RKO (cell line): ENCODE measurements at regions not wholly inside any gene's neighbourhood (a gene's known extent, or its start where the extent isn't known, plus 50 kb on each side); places are given as distances from the start of the nearest gene placed in this dataset.

Source experiments
- DNase-seq: peaks from one replicate; pipeline ENCODE4 v3.0.0-alpha.2; 2016; ENCODE audit warnings: low spot score

GRCh38 chr13:59546178-59546577 lies 617.5 kb downstream of the DIAPH3 start:
- no peak for DNase-seq

- no peak for DNase-seq
Measured at GRCh38 chr13:59547950-59548349, 615.8 kb downstream of the DIAPH3 start.

- no peak for DNase-seq
Measured at GRCh38 chr13:59562924-59563323, 600.8 kb downstream of the DIAPH3 start.

- no peak for DNase-seq
Measured at GRCh38 chr13:59566561-59566960, 597.2 kb downstream of the DIAPH3 start.

- DNase-seq = no peak
Measured at GRCh38 chr13:59568306-59568705, 595.4 kb downstream of the DIAPH3 start.

GRCh38 chr13:59570204-59570603 lies 593.5 kb downstream of the DIAPH3 start:
- no peak for DNase-seq

- DNase-seq = no peak
Measured at GRCh38 chr13:59584101-59584500, 579.6 kb downstream of the DIAPH3 start.

GRCh38 chr13:59584761-59585670 lies 578.7 kb downstream of the DIAPH3 start:
- no peak for DNase-seq

- DNase-seq = no peak
Measured at GRCh38 chr13:59587030-59587429, 576.7 kb downstream of the DIAPH3 start.

- no peak for DNase-seq
Measured at GRCh38 chr13:59587971-59588716, 575.6 kb downstream of the DIAPH3 start.

- no peak for DNase-seq
Measured at GRCh38 chr13:59588717-59589067, 575.0 kb downstream of the DIAPH3 start.

GRCh38 chr13:59601993-59602392 lies 561.7 kb downstream of the DIAPH3 start:
- DNase-seq = no peak

GRCh38 chr13:59603646-59604045 lies 560.1 kb downstream of the DIAPH3 start:
- DNase-seq = no peak

GRCh38 chr13:59607172-59607571 lies 556.6 kb downstream of the DIAPH3 start:
- no peak for DNase-seq

- no peak for DNase-seq
Measured at GRCh38 chr13:59607780-59608233, 555.9 kb downstream of the DIAPH3 start.

- no peak for DNase-seq
Measured at GRCh38 chr13:59609421-59609820, 554.3 kb downstream of the DIAPH3 start.
